GM19397 (cell line): ENCODE measurements at regions not wholly inside any gene's neighbourhood (a gene's known extent, or its start where the extent isn't known, plus 50 kb on each side); places are given as distances from the start of the nearest gene placed in this dataset.
"Not testable (repeated sequence)": the region's sequence is repeated elsewhere in the genome, so short reads cannot be mapped to it uniquely, and the experiment has no call there.

Source experiments
- ATAC-seq: cut with Tn5 transposase; IDR thresholded peaks from one replicate; pipeline ENCODE4 v1.9.1; 2021; ENCODE audit warnings: mild to moderate bottlenecking, moderate library complexity; ENCODE audit not compliant: unreplicated experiment

DNA sequence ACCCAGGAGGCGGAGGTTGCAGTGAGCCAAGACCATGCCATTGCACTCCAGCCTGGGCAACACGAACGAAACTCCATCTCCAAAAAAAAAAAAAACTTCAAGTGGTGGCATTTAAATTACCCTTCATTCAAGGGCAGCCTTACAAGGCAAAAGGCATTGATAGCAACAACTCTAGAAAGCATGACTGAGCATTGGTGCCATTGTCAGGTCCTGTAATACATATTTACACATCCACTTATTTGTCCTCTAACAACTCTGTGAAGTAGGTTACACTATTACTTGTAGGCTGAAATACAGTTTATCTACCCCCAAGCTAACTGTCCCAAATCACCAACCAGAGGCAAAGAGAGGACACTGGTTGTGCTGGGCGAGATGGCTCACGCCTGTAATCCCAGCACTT lies 52.7 kb upstream of the LARP1 start:
- no peak for ATAC-seq

DNA sequence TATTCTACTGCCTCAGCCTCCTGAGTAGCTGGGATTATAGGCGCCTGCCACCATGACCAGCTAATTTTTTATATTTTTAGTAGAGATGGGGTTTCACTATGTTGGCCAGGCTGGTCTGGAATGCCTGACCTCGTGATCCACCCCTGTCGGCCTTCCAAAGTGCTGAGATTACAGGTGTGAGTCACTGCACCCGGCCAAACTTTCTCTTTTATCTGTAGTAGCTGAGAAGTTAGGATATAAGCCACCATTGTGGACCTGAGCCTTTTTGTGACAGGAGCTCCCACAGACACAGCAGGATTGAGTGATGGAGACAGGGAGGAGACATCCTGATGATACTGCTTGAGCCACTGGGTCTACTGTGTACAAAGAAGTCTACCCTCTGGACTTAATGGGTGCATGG lies 53.5 kb upstream of the LARP1 start:
- ATAC-seq = not testable (repeated sequence)

- no peak for ATAC-seq
Measured at GRCh38 chr5:154701181-154701580, 54.0 kb upstream of the LARP1 start.

- ATAC-seq = not testable (repeated sequence)
Measured at GRCh38 chr5:154700289-154700928, 54.8 kb upstream of the LARP1 start.

DNA sequence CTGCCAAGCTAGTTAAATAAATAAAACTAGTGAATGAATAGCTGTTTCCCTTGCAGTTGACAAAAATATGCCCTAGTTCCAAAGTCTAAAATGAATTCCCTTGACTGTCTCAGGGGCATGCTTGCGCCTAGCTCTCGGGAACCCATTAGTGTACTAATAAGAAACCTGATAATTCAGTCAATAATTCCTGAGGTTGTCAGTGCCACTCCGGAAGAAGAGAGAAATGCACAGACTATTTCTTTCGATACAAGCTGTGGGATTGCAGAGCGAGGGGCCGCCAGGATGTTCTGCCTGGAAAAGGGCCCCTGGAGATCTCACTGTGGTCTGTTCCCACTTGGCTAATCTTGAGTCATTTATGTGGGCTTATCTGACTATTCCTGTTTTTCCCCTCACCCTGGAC lies 56.4 kb upstream of the LARP1 start:
- no peak for ATAC-seq

DNA sequence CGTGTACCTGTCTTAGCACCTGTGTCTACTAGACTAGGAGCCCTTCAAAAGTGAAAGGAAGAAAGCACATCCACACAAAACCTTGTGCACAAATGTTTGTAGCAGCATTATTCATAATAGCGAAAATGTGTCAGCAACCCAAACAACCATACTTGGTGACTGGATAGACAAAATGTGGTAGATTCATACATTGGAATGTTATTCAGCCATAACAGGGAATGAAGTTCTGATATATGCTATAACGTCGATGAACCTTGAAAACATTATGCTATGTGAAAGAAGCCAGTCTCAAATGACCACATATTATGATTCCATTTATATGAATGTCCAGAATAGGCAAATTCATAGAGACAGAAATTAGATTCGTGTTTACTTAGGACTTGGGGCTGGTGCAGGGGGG lies 57.8 kb upstream of the LARP1 start:
- ATAC-seq = no peak

DNA sequence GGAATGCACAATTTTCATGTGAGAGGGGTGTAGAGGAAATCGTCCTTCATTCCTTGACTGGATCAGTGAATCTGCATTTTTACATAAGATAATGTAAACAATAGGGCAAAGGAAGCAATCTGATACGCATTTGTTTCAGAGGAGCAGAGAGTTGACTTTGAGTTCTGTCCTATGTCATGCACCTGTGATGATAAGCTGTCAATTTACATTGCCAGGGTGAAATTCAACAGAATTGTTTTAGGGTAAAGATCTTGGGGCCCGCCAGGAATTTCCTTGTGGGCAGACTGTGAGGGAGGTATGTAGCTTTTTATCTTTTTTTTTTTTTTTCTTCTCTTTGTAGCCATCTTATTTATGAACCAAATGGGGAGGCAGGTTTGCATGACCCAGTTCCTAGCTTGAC lies 58.3 kb upstream of the LARP1 start:
- no peak for ATAC-seq

DNA sequence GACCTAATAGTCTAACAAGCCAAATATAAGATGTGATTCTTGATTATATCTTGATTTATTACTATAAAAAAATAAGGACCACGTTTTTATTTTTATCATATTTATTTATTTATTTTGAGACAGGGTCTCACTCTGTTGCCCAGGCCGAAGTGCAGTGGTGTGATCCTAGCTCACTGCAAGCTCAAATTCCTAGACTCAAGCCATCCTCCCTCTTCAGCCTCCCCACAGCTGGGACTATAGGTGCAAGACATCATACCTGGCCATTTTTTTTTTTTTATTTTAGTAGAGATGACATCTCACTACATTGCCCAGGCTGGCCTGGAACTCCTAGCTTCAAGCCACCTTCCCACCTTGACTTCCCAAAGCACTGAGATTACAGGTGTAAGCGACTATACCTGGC lies 61.0 kb upstream of the LARP1 start:
- ATAC-seq = no peak

- no peak for ATAC-seq
Measured at GRCh38 chr5:154690488-154690887, 64.7 kb upstream of the LARP1 start.

GRCh38 chr5:154686490-154686889 lies 68.7 kb upstream of the LARP1 start:
- no peak for ATAC-seq

- peak; percentile 59 for ATAC-seq
Measured at GRCh38 chr5:154683101-154683880, 71.9 kb upstream of the LARP1 start.

- no peak for ATAC-seq
Measured at GRCh38 chr5:154679501-154679900, 75.7 kb upstream of the LARP1 start.

DNA sequence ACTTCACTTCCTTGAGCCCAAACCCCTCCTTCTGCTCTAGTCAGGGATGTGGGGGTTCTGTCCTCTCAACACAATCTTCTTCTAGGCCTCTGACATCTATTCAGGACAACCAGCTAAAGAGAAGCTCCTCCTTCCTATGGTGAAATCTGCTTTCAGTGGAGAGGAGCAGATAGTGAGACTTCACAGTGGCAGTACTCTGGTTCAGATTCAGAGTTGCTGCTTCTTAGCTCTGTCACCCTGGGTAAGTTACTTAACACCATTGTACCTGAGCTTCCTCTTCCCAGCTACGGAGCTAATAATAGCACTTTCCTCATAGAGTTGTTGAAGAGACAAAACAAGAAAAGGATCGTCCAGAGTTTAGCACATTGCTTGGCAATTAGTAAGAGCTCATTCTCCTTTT lies 77.3 kb upstream of the LARP1 start:
- ATAC-seq = no peak

GRCh38 chr5:154676508-154676907 lies 78.7 kb upstream of the LARP1 start:
- no peak for ATAC-seq

- no peak for ATAC-seq
Measured at GRCh38 chr5:154674029-154674428, 81.1 kb upstream of the LARP1 start.

DNA sequence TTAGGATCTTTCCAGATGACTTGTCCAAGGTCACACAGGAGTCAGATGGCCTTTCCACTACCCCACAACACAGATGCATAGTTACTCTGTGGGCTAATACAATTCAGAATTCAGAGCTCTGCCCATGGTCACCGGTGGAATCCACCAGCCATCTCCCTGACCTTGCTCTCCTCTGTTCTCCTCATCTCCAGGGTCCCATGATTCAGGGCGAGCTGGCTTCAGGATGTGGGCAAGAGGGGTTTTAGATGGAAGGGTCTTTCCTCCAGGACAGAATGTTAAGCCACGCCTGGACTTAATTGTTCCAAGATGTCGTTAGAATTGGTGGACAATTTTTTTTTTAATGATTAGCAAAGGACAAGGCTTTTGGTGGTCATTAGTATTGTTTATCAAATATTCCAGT lies 81.7 kb upstream of the LARP1 start:
- ATAC-seq = no peak

GRCh38 chr5:154669913-154670312 lies 85.3 kb upstream of the LARP1 start:
- ATAC-seq = not testable (repeated sequence)

DNA sequence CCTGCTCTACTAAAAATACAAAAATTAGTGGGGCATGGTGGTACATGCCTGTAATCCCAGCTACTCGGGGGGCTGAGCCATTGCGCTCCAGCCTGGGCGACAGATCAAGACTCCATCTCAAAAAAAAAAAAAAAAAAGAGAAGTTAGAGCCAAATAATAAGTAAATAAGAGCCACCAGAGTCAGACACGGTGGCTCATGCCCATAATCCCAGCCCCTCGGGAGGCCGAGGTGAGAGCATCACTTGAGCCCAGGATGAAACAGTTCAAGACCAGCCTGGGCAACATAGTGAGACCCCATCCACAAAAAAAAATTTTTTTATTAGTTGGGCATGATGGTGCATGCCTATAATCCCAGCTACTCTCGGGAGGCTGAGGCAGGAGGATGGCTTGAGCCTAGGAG lies 85.8 kb upstream of the LARP1 start:
- no peak for ATAC-seq

- no peak for ATAC-seq
Measured at GRCh38 chr5:154664869-154665268, 90.3 kb upstream of the LARP1 start.

DNA sequence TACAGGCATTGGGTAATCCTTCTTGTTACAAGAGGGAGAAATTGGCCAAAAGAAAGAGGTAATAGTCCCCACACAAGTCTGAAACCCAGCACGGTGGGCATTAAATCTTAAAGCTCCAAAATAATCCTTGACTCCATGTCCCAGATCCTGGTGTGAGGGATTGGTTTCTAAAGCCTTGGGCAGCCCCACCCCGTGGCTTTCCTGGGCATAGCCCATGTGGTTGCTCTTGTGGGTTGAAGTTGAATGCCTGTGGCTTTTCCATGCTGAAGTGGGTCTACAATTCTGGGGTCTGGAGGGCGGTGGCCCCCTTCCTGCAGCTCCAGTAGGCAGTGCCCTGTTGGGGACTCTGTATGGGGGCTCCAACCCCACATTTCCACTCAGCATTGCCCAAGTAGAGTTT lies 91.8 kb upstream of the LARP1 start:
- ATAC-seq = no peak

GRCh38 chr5:154654486-154655371 lies 100.4 kb upstream of the LARP1 start:
- ATAC-seq = no peak
